Neuronal stem cell (in vitro differentiated cells): ENCODE measurements at regions not wholly inside any gene's neighbourhood (a gene's known extent, or its start where the extent isn't known, plus 50 kb on each side); places are given as distances from the start of the nearest gene placed in this dataset.

Experiments used
- DNase-seq: peaks from one replicate; pipeline ENCODE4 v3.0.0-alpha.2; 2013; ENCODE audit warnings: low spot score
- H2AFZ ChIP-seq: one replicate; pipeline ENCODE4 v1.6.1; 2013; ENCODE audit warnings: mild to moderate bottlenecking, low read length, inconsistent platforms
- H2AK5ac ChIP-seq: 2 replicates; pipeline ENCODE4 v1.6.1; 2013; ENCODE audit warnings: low read depth, mild to moderate bottlenecking, inconsistent platforms, low read length, moderate library complexity, mixed read lengths
- H2BK120ac ChIP-seq: 2 replicates; pipeline ENCODE4 v1.6.1; 2013; ENCODE audit warnings: low read depth, mild to moderate bottlenecking, inconsistent platforms, low read length, moderate library complexity, mixed read lengths
- H2BK12ac ChIP-seq: one replicate; pipeline ENCODE4 v1.6.1; 2013; ENCODE audit warnings: low read length, inconsistent platforms
- H2BK15ac ChIP-seq: 2 replicates; pipeline ENCODE4 v1.6.1; 2013; ENCODE audit warnings: mild to moderate bottlenecking, low read length, inconsistent platforms, mixed read lengths
- H2BK5ac ChIP-seq: one replicate; pipeline ENCODE4 v1.6.1; 2013; ENCODE audit warnings: inconsistent platforms, mild to moderate bottlenecking, low read length, moderate library complexity
- H3K14ac ChIP-seq: one replicate; pipeline ENCODE4 v1.6.1; 2013; ENCODE audit warnings: low read length, inconsistent platforms
- H3K18ac ChIP-seq: 2 replicates; pipeline ENCODE4 v1.6.1; 2013; ENCODE audit warnings: low read length, inconsistent platforms
- H3K23ac ChIP-seq: 2 replicates; pipeline ENCODE4 v1.6.1; 2013; ENCODE audit warnings: low read depth, mild to moderate bottlenecking, mixed read lengths, low read length, inconsistent platforms; ENCODE audit not compliant: poor library complexity
- H3K27ac ChIP-seq: replicated peaks from 3 replicates; pipeline ENCODE4 v1.5.1; 2013; ENCODE audit warnings: low read length, inconsistent platforms
- H3K27me3 ChIP-seq, 3 experiments: 2 replicates each; pipeline ENCODE4 v1.6.1; 2013; ENCODE audit warnings: low read length in 3 of 3, mild to moderate bottlenecking in 2 of 3, inconsistent platforms in 1 of 3, low read depth in 1 of 3, mixed read lengths in 1 of 3, moderate library complexity in 1 of 3; ENCODE audit not compliant: control insufficient read depth in 3 of 3, insufficient read depth in 3 of 3
- H3K36me3 ChIP-seq, 2 donors: replicated peaks in 1 of 2; 2 replicates each; pipeline ENCODE4 v1.6.1; 2013; ENCODE audit warnings: low read length in 2 of 2; ENCODE audit not compliant: control insufficient read depth in 2 of 2, insufficient read depth in 2 of 2
- H3K4ac ChIP-seq: 2 replicates; pipeline ENCODE4 v1.6.1; 2013; ENCODE audit warnings: inconsistent platforms, mild to moderate bottlenecking, low read length, moderate library complexity
- H3K4me1 ChIP-seq, 2 donors: 1 replicate in 1 of 2; 2 replicates in 1 of 2; pipeline ENCODE4 v1.6.1; 2013; ENCODE audit warnings: low read length in 2 of 2, low read depth in 1 of 2; ENCODE audit not compliant: control insufficient read depth in 2 of 2, insufficient read depth in 1 of 2
- H3K4me2 ChIP-seq: one replicate; pipeline ENCODE4 v1.6.1; 2013; ENCODE audit warnings: mild to moderate bottlenecking, low read length, inconsistent platforms; ENCODE audit not compliant: insufficient read depth, poor library complexity, severe bottlenecking
- H3K4me3 ChIP-seq, 2 donors: 2 replicates each; pipeline ENCODE4 v1.5.1; 2013; ENCODE audit warnings: low read length in 2 of 2, mild to moderate bottlenecking in 2 of 2, inconsistent platforms in 1 of 2, moderate library complexity in 1 of 2
- H3K79me1 ChIP-seq: one replicate; pipeline ENCODE4 v1.6.1; 2013; ENCODE audit warnings: low read depth, mild to moderate bottlenecking, inconsistent platforms, low read length, moderate library complexity
- H3K9ac ChIP-seq: one replicate; pipeline ENCODE4 v1.6.1; 2013; ENCODE audit warnings: mild to moderate bottlenecking, low read depth, low read length, inconsistent platforms; ENCODE audit not compliant: poor library complexity
- H3K9me3 ChIP-seq, 2 donors: replicated peaks in 1 of 2; 2 replicates each; pipeline versions ENCODE3 to v1.6.1; 2013; ENCODE audit warnings: low read length in 2 of 2, mild to moderate bottlenecking in 2 of 2, inconsistent platforms in 1 of 2, low read depth in 1 of 2, mixed read lengths in 1 of 2, moderate library complexity in 1 of 2; ENCODE audit not compliant: control insufficient read depth in 2 of 2, insufficient read depth in 1 of 2
- H4K8ac ChIP-seq: one replicate; pipeline ENCODE4 v1.6.1; 2013; ENCODE audit warnings: low read depth, mild to moderate bottlenecking, inconsistent platforms, low read length, moderate library complexity
- H4K91ac ChIP-seq: one replicate; pipeline ENCODE4 v1.6.1; 2013; ENCODE audit warnings: low read length, low read depth, mild to moderate bottlenecking, inconsistent platforms; ENCODE audit not compliant: poor library complexity
- WGBS, 2 donors: extraction: QIAGEN DNeasy Blood & Tissue Kit; methylation state at CpG; one replicate each; pipeline ENCODE4 v1.1.7; 2013; ENCODE audit warnings: missing lambda C conversion rate in 2 of 2, mixed read lengths in 1 of 2; ENCODE audit not compliant: insufficient read length in 2 of 2, insufficient replicate concordance in 1 of 2; ENCODE audit errors: extremely low coverage in 2 of 2; 5-methylcytosine and 5-hydroxymethylcytosine counted together

- Histone ChIP-seq H3K14ac (no peak overlapping the region), H2BK15ac (no peak overlapping the region), H3K4me3 (no peak overlapping the region), H3K27ac (no peak overlapping the region), H3K4me1 (no peaks in the 10 kb centered on the region), H2BK120ac (no peak overlapping the region), H3K18ac (no peak overlapping the region), H3K4me2 (no peak overlapping the region), H3K4ac (no peak overlapping the region), H2AK5ac (no peak overlapping the region), H4K91ac (no peak overlapping the region), H3K36me3 (no peaks in the 10 kb centered on the region), H3K27me3 (no peaks in the 10 kb centered on the region), H4K8ac (no peak overlapping the region), H2AFZ (no peak overlapping the region), H3K9ac (no peak overlapping the region), H2BK5ac (no peak overlapping the region), H3K9me3 (peaks cover 0 to 2% of the 10 kb centered on the region in 2 donors), H3K23ac (no peak overlapping the region), H3K79me1 (no peaks in the 10 kb centered on the region), H2BK12ac (no peak overlapping the region)
- no CpG with 5 or more reads among the region's 3 CpGs for WGBS, 2 donors
- no peak for DNase-seq
These were observed 573.0 kb downstream of the FOXG1 start for GRCh38 chr14:29339494-29340172.

DNA sequence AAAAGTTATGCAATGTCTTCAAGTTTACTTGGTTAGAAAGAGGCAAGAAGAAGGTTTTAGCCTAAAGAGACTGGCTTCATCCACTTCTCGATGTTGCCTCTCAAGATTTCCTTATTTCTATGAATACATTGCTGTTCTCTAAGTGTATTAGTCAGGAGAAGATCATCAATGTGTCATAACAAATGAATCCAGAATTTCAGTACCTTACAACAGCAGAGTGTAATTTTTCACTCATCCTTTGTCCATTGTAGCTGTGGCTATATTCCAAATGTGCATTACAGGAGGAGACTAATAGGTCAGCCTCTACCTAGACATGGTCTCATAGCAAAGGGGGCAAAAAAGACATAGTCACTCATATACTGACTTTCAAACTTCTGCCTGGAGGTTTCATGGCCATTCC, 579.1 kb downstream of the PRKD1 start:
- WGBS, 2 donors = no CpG with 5 or more reads among the region's 1 CpG

DNA sequence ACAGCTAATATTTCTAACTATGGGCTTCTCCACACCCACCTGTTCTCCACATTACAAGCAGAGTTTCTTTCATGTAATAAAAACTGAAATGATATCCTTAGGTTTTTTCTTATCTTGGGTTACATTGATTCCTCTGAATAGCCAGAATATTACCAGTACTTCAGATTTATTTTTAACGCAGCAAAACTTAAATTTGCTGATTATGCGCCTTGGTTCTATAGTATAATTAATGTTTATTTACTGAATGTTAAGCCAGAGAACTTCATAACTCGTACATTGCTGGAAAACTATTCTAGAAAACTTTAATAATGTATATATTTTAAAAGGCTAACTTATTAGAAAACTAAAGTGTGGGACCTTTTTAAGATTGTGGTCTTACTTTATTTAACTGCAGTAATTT, 577.2 kb downstream of the PRKD1 start:
- no peak overlapping the region for H3K23ac ChIP-seq
- no peak overlapping the region for H3K18ac ChIP-seq
- H3K4ac ChIP-seq = no peak overlapping the region
- no peak overlapping the region for H2BK15ac ChIP-seq
- no peak overlapping the region for H2BK120ac ChIP-seq
- no peak overlapping the region for H3K4me3 ChIP-seq
- H3K9ac ChIP-seq = no peak overlapping the region
- no peaks in the 10 kb centered on the region for H3K79me1 ChIP-seq
- no peaks in the 10 kb centered on the region for H3K36me3 ChIP-seq
- H3K27ac ChIP-seq = no peak overlapping the region
- no peaks in the 10 kb centered on the region for H3K4me1 ChIP-seq
- no peak overlapping the region for H3K14ac ChIP-seq
- no peak overlapping the region for H3K4me2 ChIP-seq
- H2BK5ac ChIP-seq = no peak overlapping the region
- H4K8ac ChIP-seq = no peak overlapping the region
- H2AFZ ChIP-seq = no peak overlapping the region
- no CpG with 5 or more reads among the region's 3 CpGs for WGBS, 2 donors
- no peak overlapping the region for H4K91ac ChIP-seq
- DNase-seq = no peak
- H2AK5ac ChIP-seq = no peak overlapping the region
- H2BK12ac ChIP-seq = no peak overlapping the region
- no peaks in the 10 kb centered on the region for H3K27me3 ChIP-seq
- H3K9me3 ChIP-seq = no peaks in the 10 kb centered on the region

More for the DNA sequence above, 579.1 kb downstream of the PRKD1 start:
- H3K23ac ChIP-seq = no peak overlapping the region
- no peak overlapping the region for H3K9ac ChIP-seq
- no peak overlapping the region for H3K4me2 ChIP-seq
- H3K9me3 ChIP-seq = no peaks in the 10 kb centered on the region
- H2BK15ac ChIP-seq = no peak overlapping the region
- no peak overlapping the region for H3K27ac ChIP-seq
- no peaks in the 10 kb centered on the region for H3K79me1 ChIP-seq
- H2AK5ac ChIP-seq = no peak overlapping the region
- H3K18ac ChIP-seq = no peak overlapping the region
- no peak for DNase-seq
- no peak overlapping the region for H3K4ac ChIP-seq
- no peak overlapping the region for H2AFZ ChIP-seq
- no peaks in the 10 kb centered on the region for H3K4me1 ChIP-seq
- H4K91ac ChIP-seq = no peak overlapping the region
- H3K36me3 ChIP-seq = no peaks in the 10 kb centered on the region
- H2BK12ac ChIP-seq = no peak overlapping the region
- H2BK120ac ChIP-seq = no peak overlapping the region
- H3K14ac ChIP-seq = no peak overlapping the region
- H4K8ac ChIP-seq = no peak overlapping the region
- H2BK5ac ChIP-seq = no peak overlapping the region
- no peak overlapping the region for H3K4me3 ChIP-seq
- no peaks in the 10 kb centered on the region for H3K27me3 ChIP-seq

- no peaks in the 10 kb centered on the region for H3K4me1 ChIP-seq
- no peak overlapping the region for H2AK5ac ChIP-seq
- H3K36me3 ChIP-seq = no peaks in the 10 kb centered on the region
- no peak overlapping the region for H4K91ac ChIP-seq
- H3K79me1 ChIP-seq = no peaks in the 10 kb centered on the region
- H3K4ac ChIP-seq = no peak overlapping the region
- no peak overlapping the region for H3K18ac ChIP-seq
- H2AFZ ChIP-seq = no peak overlapping the region
- H3K4me3 ChIP-seq = no peak overlapping the region
- no peak overlapping the region for H4K8ac ChIP-seq
- no CpG with 5 or more reads among the region's 4 CpGs for WGBS, 2 donors
- no peaks in the 10 kb centered on the region for H3K27me3 ChIP-seq
- no peak overlapping the region for H2BK15ac ChIP-seq
- no peak overlapping the region for H3K23ac ChIP-seq
- H2BK120ac ChIP-seq = no peak overlapping the region
- no peak overlapping the region for H3K9ac ChIP-seq
- no peak overlapping the region for H3K14ac ChIP-seq
- H2BK5ac ChIP-seq = no peak overlapping the region
- no peak overlapping the region for H3K27ac ChIP-seq
- no peaks in the 10 kb centered on the region for H3K9me3 ChIP-seq
- no peak for DNase-seq
- no peak overlapping the region for H2BK12ac ChIP-seq
- no peak overlapping the region for H3K4me2 ChIP-seq
These were observed 575.5 kb downstream of the PRKD1 start for GRCh38 chr14:29351996-29352705.
